PC-3 (cell line): ENCODE measurements at regions not wholly inside any gene's neighbourhood (a gene's known extent, or its start where the extent isn't known, plus 50 kb on each side); places are given as distances from the start of the nearest gene placed in this dataset.

ENCODE experiments used
- EZH2 ChIP-seq: fragments of 300-600 bp; sonication (generic); IDR thresholded peaks from one replicate; pipeline ENCODE4 v1.6.1; 2017; ENCODE audit warnings: antibody characterized with exemption, mild to moderate bottlenecking, low read length; ENCODE audit not compliant: unreplicated experiment
- EZH2phosphoT487 ChIP-seq: fragments of 300-600 bp; sonication (generic); IDR thresholded peaks from 2 replicates; pipeline ENCODE4 v1.6.1; 2018; ENCODE audit warnings: mild to moderate bottlenecking, antibody characterized with exemption, low read length, borderline replicate concordance
- TF ChIP-seq, protein P1 (sequence below): fragments of 300-600 bp; sonication (generic); conservative IDR thresholded peaks from 2 replicates; pipeline ENCODE4 v1.5.1; 2017; ENCODE audit warnings: antibody characterized with exemption, low read depth, mild to moderate bottlenecking, low read length

DNA sequence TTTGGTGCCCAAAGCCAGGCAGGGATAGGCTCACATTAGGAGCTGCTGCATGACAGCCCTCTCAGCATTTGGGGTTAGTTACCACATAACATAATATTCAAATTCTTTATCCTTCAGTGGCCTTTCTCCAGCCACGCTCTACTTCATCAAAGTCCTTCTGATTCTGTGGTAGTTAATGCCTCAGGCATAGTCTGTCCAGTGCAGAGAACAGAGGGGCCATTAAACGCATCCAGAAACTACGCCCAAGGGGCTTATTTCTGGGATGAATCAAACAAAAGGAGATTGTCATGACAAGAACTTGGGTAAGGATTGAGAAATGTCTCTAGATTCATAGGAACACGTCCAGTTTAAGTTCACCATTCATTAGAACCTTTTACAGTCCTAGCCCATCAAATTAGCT lies 183.4 kb upstream of the PLXNC1 start:
- TF ChIP-seq, protein P1, sequence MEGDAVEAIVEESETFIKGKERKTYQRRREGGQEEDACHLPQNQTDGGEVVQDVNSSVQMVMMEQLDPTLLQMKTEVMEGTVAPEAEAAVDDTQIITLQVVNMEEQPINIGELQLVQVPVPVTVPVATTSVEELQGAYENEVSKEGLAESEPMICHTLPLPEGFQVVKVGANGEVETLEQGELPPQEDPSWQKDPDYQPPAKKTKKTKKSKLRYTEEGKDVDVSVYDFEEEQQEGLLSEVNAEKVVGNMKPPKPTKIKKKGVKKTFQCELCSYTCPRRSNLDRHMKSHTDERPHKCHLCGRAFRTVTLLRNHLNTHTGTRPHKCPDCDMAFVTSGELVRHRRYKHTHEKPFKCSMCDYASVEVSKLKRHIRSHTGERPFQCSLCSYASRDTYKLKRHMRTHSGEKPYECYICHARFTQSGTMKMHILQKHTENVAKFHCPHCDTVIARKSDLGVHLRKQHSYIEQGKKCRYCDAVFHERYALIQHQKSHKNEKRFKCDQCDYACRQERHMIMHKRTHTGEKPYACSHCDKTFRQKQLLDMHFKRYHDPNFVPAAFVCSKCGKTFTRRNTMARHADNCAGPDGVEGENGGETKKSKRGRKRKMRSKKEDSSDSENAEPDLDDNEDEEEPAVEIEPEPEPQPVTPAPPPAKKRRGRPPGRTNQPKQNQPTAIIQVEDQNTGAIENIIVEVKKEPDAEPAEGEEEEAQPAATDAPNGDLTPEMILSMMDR: no peak
- TF ChIP-seq EZH2: no peak
- TF ChIP-seq EZH2phosphoT487: no peak
